OCI-LY3 (cell line): ENCODE measurements at regions not wholly inside any gene's neighbourhood (a gene's known extent, or its start where the extent isn't known, plus 50 kb on each side); places are given as distances from the start of the nearest gene placed in this dataset.

Source experiments
- CTCF ChIP-seq: fragments of 200-600, 300-600 bp; sonication (generic); IDR thresholded peaks from 2 replicates; pipeline ENCODE4 v1.5.1; 2014; ENCODE audit warnings: antibody characterized with exemption, low read length, low read depth
- EZH2phosphoT487 ChIP-seq: fragments of 200-600 bp; shearing (Covaris generic); IDR thresholded peaks from 2 replicates; pipeline ENCODE4 v1.6.1; 2018; ENCODE audit warnings: antibody characterized with exemption, mixed run types, low read depth

- TF ChIP-seq CTCF (no peak), EZH2phosphoT487 (no peak)
Observed at GRCh38 chr3:148230473-148230872, 467.2 kb upstream of the AGTR1 start.
